ENCODE measurements at regions not wholly inside any gene's neighbourhood (a gene's known extent, or its start where the extent isn't known, plus 50 kb on each side); places are given as distances from the start of the nearest gene placed in this dataset.

DNA sequence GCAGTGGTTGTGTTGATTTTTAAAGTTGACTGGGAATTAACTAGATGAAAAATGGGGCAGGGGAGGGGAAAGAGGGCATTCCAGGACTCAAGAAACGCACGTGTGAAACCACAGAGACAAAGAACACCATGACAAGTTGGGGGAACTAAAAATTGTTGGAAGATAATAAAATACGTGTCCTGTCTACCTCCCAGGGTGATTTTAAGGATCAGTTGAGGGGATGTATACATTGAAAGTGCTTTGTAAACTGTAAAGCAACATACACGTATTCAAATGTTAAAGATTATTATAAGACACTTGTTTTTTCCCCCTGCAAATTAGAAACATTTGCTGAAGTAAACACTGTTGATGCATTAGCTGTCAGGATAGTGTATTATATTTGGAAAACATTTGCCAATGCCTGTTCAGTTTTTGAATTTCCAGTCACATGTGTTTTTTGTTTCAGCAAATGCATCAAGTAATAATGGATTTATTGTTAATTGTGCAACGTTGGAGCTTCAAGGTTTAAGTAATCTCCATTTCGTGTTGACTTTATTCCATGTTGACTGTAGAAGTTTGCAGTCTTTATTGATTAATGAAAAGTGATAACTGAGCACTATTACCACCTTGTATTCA lies 412.7 kb downstream of the ACTL7B start (continued):
- TF ChIP-seq ZNF441 (CRISPR knock-in tag; IDR thresholded peaks at IDR 0.05; ENCODE audit: borderline replicate concordance) (no peak), ZNF781 (CRISPR knock-in tag; IDR thresholded peaks at IDR 0.05; ENCODE audit: borderline replicate concordance, not compliant biosample characterization) (no peak), TMF1 (CRISPR knock-in tag; IDR thresholded peaks at IDR 0.05; ENCODE audit: low read depth) (no peak), ZMYM3 (CRISPR knock-in tag; IDR thresholded peaks at IDR 0.05) (no peak), ZBTB38 (CRISPR knock-in tag; IDR thresholded peaks at IDR 0.05) (no peak), EP300 (IDR thresholded peaks at IDR 0.05; ENCODE audit: low read depth in 2 of 2, low read length in 2 of 2) (peak in 1 of 2 experiments; percentile 87; a peak in 2 of 4 replicates), EP300 (CRISPR knock-in tag; IDR thresholded peaks at IDR 0.05; ENCODE audit: borderline replicate concordance) (peak; percentile 47; the same call in 1 of the 2 replicates), ZBTB34 (CRISPR knock-in tag; IDR thresholded peaks at IDR 0.05) (no peak), GTF3A (CRISPR knock-in tag; conservative IDR thresholded peaks at IDR 0.05) (no peak), HMGA1 (CRISPR knock-in tag; conservative IDR thresholded peaks at IDR 0.05) (no peak), ZBTB43 (CRISPR knock-in tag; conservative IDR thresholded peaks at IDR 0.05) (0 out of 2 replicates have a peak, but pooled peaks have one; percentile 58), ZSCAN20 (CRISPR knock-in tag; IDR thresholded peaks at IDR 0.05; ENCODE audit: borderline replicate concordance) (no peak), ZNF33B (CRISPR knock-in tag; IDR thresholded peaks at IDR 0.05) (no peak), MED13 (CRISPR knock-in tag; IDR thresholded peaks at IDR 0.05) (peak; percentile 69; the same call in 1 of the 2 replicates), ZNF558 (CRISPR knock-in tag; IDR thresholded peaks at IDR 0.05; ENCODE audit: borderline replicate concordance) (no peak), FOXA1 (IDR thresholded peaks at IDR 0.05) (peak; percentile 50; the same call in 1 of the 2 replicates), FOXA1 (CRISPR knock-in tag; IDR thresholded peaks at IDR 0.05) (peak; percentile 89), RARG (CRISPR knock-in tag; IDR thresholded peaks at IDR 0.05; ENCODE audit: low read depth) (no peak), HES4 (CRISPR knock-in tag; IDR thresholded peaks at IDR 0.05; ENCODE audit: borderline replicate concordance) (no peak), ZMAT5 (CRISPR knock-in tag; IDR thresholded peaks at IDR 0.05; ENCODE audit: borderline replicate concordance, low read depth) (no peak), RFXAP (CRISPR knock-in tag; IDR thresholded peaks at IDR 0.05; ENCODE audit: borderline replicate concordance) (no peak), ZNF7 (CRISPR knock-in tag; IDR thresholded peaks at IDR 0.05) (no peak), NRL (CRISPR knock-in tag; IDR thresholded peaks at IDR 0.05; ENCODE audit: borderline replicate concordance) (no peak), ZFP1 (CRISPR knock-in tag; IDR thresholded peaks at IDR 0.05) (no peak)
- TF ChIP-seq, protein P1, sequence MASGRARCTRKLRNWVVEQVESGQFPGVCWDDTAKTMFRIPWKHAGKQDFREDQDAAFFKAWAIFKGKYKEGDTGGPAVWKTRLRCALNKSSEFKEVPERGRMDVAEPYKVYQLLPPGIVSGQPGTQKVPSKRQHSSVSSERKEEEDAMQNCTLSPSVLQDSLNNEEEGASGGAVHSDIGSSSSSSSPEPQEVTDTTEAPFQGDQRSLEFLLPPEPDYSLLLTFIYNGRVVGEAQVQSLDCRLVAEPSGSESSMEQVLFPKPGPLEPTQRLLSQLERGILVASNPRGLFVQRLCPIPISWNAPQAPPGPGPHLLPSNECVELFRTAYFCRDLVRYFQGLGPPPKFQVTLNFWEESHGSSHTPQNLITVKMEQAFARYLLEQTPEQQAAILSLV (CRISPR knock-in tag; IDR thresholded peaks at IDR 0.05; ENCODE audit: borderline replicate concordance), result no peak
- TF ChIP-seq, protein P2, sequence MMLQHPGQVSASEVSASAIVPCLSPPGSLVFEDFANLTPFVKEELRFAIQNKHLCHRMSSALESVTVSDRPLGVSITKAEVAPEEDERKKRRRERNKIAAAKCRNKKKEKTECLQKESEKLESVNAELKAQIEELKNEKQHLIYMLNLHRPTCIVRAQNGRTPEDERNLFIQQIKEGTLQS (CRISPR knock-in tag; IDR thresholded peaks at IDR 0.05), result no peak

Measured in HepG2 (cell line).